PC-9 (cell line): ENCODE measurements at regions not wholly inside any gene's neighbourhood (a gene's known extent, or its start where the extent isn't known, plus 50 kb on each side); places are given as distances from the start of the nearest gene placed in this dataset.

Experiments
- CTCF ChIP-seq: fragments of 200-600 bp; sonication (generic); conservative IDR thresholded peaks from 2 replicates; pipeline ENCODE4 v1.6.1; 2017; ENCODE audit warnings: mixed run types, antibody characterized with exemption, mild to moderate bottlenecking, moderate library complexity
- EZH2 ChIP-seq: fragments of 200-600 bp; sonication (generic); IDR thresholded peaks from 2 replicates; pipeline ENCODE4 v1.8.0; 2017; ENCODE audit warnings: antibody characterized with exemption, low read depth

- no peak for TF ChIP-seq CTCF
- TF ChIP-seq EZH2, result no peak
These were observed 114.5 kb downstream of the FAM53A start for GRCh38 chr4:1569461-1570151.
